Adrenal gland (tissue), 5 donors: ENCODE measurements at regions not wholly inside any gene's neighbourhood (a gene's known extent, or its start where the extent isn't known, plus 50 kb on each side); places are given as distances from the start of the nearest gene placed in this dataset.

Experiments used
- POLR2A ChIP-seq, 2 donors: fragments of 450-650 bp; IDR thresholded peaks; one replicate each; pipeline ENCODE4 v1.6.1; 2017; ENCODE audit warnings: antibody characterized with exemption in 2 of 2, mild to moderate bottlenecking in 2 of 2, moderate library complexity in 1 of 2
- TF ChIP-seq, protein P1 (sequence below), 6 experiments: fragments of 450-650 bp in 4 of 6; fragments of 200-600 bp in 2 of 6; sonication (generic) in 1 of 6; IDR thresholded peaks; 1 replicate in 5 of 6; 2 replicates in 1 of 6; pipeline versions ENCODE4 v1.5.1 to v1.8.0; 2016 to 2021; ENCODE audit warnings: antibody characterized with exemption in 6 of 6, mild to moderate bottlenecking in 2 of 6, moderate library complexity in 1 of 6
- donor health status: DM: no; HTN: no; CAD: no.

DNA sequence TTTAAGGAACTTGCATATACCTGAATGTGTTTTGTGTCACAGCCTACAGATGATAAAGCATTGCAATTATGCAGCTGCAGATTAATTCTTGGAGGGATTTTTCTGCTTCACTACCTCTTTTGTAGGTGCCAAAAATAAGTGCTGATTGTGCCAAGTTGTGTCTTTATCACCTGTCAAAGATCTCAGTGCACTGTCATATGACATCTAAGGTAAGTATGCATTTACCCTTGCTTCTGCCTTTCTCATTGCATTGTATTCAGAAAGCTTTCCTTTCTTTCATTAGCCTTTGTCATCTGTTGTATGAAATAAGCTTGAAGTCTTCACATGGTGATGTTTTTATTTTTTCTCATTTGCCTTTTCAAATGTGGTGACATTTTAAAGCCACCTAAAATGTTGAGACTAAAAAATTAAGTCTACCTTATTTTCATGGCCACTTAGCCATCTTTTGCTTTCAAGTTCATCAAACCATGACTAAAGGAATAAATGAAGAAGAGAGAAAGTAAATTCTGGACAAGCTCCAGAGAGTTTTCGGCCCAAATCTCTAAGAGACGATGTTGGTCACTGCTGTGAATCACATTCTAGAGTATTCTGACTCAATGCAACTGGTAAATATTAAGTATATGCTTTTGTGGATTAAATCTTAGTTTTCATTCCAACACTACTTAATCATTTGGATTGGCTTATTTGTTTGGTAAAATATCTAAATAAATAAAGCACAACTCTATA is 381.8 kb upstream of the EPHA3 start:
- TF ChIP-seq POLR2A (IDR thresholded peaks at IDR 0.05), result no peak
- TF ChIP-seq, protein P1, sequence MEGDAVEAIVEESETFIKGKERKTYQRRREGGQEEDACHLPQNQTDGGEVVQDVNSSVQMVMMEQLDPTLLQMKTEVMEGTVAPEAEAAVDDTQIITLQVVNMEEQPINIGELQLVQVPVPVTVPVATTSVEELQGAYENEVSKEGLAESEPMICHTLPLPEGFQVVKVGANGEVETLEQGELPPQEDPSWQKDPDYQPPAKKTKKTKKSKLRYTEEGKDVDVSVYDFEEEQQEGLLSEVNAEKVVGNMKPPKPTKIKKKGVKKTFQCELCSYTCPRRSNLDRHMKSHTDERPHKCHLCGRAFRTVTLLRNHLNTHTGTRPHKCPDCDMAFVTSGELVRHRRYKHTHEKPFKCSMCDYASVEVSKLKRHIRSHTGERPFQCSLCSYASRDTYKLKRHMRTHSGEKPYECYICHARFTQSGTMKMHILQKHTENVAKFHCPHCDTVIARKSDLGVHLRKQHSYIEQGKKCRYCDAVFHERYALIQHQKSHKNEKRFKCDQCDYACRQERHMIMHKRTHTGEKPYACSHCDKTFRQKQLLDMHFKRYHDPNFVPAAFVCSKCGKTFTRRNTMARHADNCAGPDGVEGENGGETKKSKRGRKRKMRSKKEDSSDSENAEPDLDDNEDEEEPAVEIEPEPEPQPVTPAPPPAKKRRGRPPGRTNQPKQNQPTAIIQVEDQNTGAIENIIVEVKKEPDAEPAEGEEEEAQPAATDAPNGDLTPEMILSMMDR (IDR thresholded peaks at IDR 0.05), result no peak
